T-cell (primary cell): ENCODE measurements at regions not wholly inside any gene's neighbourhood (a gene's known extent, or its start where the extent isn't known, plus 50 kb on each side); places are given as distances from the start of the nearest gene placed in this dataset.

ENCODE experiments used
- ATAC-seq, 4 experiments: fragments of 200-7000 bp in 3 of 4; fragments of 150-1000 bp in 1 of 4; cut with Tn5 transposase; replicated peaks in 1 of 4; 1 replicate in 3 of 4; 2 replicates in 1 of 4; pipeline ENCODE4 v1.10.0; 2021; ENCODE audit warnings: moderate library complexity in 3 of 4, mild to moderate bottlenecking in 2 of 4, moderate number of reproducible peaks in 1 of 4
- CTCF ChIA-PET, 2 donors: fragments of 300-600 bp; sonication (Branson Sonifier 250); formaldehyde crosslinking; loops; one replicate each; lab custom pipeline; 2022; ENCODE audit warnings: antibody characterized with exemption in 2 of 2; lab: Charles Lee
- POLR2A ChIA-PET, 2 donors: fragments of 300-600 bp; sonication (Branson Sonifier 250); formaldehyde crosslinking; loops; one replicate each; lab custom pipeline; 2022; ENCODE audit warnings: antibody characterized with exemption in 2 of 2; lab: Charles Lee
- DNase-seq, 35 experiments: peaks; one replicate each; pipeline versions ENCODE4 v3.0.0 to v3.0.0-alpha.2; 2013 to 2023
- H3K27ac ChIP-seq: one replicate; pipeline ENCODE4 v1.5.1; 2013; ENCODE audit warnings: low read length
- H3K27me3 ChIP-seq, 2 experiments: replicated peaks in 1 of 2; 1 replicate in 1 of 2; 2 replicates in 1 of 2; pipeline versions ENCODE4 v1.6.1 to v1.7.0; 2013; ENCODE audit warnings: low read length in 1 of 2, mixed read lengths in 1 of 2; ENCODE audit not compliant: control insufficient read depth in 2 of 2, insufficient read depth in 2 of 2; ENCODE audit errors: extremely low read depth in 1 of 2
- H3K36me3 ChIP-seq, 2 donors: 1 replicate in 1 of 2; 2 replicates in 1 of 2; pipeline versions ENCODE4 v1.6.1 to v1.7.0; 2013; ENCODE audit warnings: low read length in 1 of 2; ENCODE audit not compliant: control insufficient read depth in 2 of 2, insufficient read depth in 1 of 2; ENCODE audit errors: extremely low read depth in 1 of 2
- H3K4me1 ChIP-seq, 2 experiments: 1 replicate in 1 of 2; 2 replicates in 1 of 2; pipeline versions ENCODE4 v1.6.1 to v1.7.0; 2013; ENCODE audit warnings: low read length in 2 of 2, mixed read lengths in 1 of 2; ENCODE audit not compliant: insufficient read depth in 2 of 2, control insufficient read depth in 1 of 2; ENCODE audit errors: extremely low read depth in 1 of 2
- H3K4me3 ChIP-seq, 2 donors: 1 replicate in 1 of 2; 2 replicates in 1 of 2; pipeline versions ENCODE4 v1.5.1 to v1.7.0; 2013; ENCODE audit warnings: mild to moderate bottlenecking in 2 of 2, low read length in 1 of 2, moderate library complexity in 1 of 2; ENCODE audit not compliant: control insufficient read depth in 1 of 2; ENCODE audit errors: extremely low read depth in 1 of 2
- H3K9me3 ChIP-seq: 2 replicates; pipeline ENCODE4 v1.7.0; 2013
- H3K27ac Mint-ChIP-seq, 2 donors: one replicate each; pipeline ENCODE4 v1.8.0; 2020 to 2021; ENCODE audit warnings: mild to moderate bottlenecking in 2 of 2, mixed read lengths in 2 of 2
- H3K27me3 Mint-ChIP-seq, 2 donors: one replicate each; pipeline ENCODE4 v1.8.0; 2021 to 2022; ENCODE audit warnings: mixed read lengths in 2 of 2
- H3K36me3 Mint-ChIP-seq: one replicate; pipeline ENCODE4 v1.8.0; 2021; ENCODE audit warnings: mixed read lengths
- H3K4me1 Mint-ChIP-seq, 3 donors: one replicate each; pipeline ENCODE4 v1.8.0; 2020 to 2022; ENCODE audit warnings: mixed read lengths in 3 of 3, mild to moderate bottlenecking in 1 of 3
- H3K4me3 Mint-ChIP-seq, 3 donors: one replicate each; pipeline ENCODE4 v1.8.0; 2020 to 2022; ENCODE audit warnings: mild to moderate bottlenecking in 3 of 3, mixed read lengths in 3 of 3, moderate library complexity in 3 of 3
- H3K9me3 Mint-ChIP-seq, 3 donors: one replicate each; pipeline ENCODE4 v1.8.0; 2020 to 2022; ENCODE audit warnings: mixed read lengths in 3 of 3
- WGBS: methylation state at CpG from one replicate; pipeline ENCODE4 v1.1.5; 2013; ENCODE audit warnings: missing lambda C conversion rate; ENCODE audit not compliant: insufficient coverage; 5-methylcytosine and 5-hydroxymethylcytosine counted together

DNA sequence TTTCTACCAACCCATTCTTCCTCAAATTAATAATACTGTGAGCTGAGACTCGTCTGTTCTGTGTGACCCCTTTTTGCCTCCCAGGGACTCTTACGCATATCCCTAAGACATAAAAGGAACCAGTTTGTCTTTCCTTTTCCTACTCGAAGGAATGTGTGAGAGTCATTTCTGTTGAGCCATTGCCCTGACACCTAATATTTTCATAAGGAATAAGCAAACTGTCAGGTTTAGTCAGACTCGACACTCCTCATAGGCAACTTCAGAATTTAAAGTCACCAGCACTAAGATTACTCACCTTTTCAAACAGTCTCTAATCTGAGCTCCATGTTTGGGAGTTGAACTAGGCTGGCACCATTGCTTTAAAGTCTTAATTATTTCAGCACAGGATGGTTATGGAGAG, 305.5 kb downstream of the IKZF2 start:
- ATAC-seq, result no peak
- Mint-ChIP-seq H3K4me3 (no peak overlapping the region), H3K36me3 (no peaks in the 10 kb centered on the region), H3K27me3 (no peaks in the 10 kb centered on the region), H3K4me1 (no peaks in the 10 kb centered on the region), H3K9me3 (peaks cover 0 to 6% (median 2%) of the 10 kb centered on the region in 3 donors), H3K27ac (no peak overlapping the region)
- Histone ChIP-seq H3K4me3 (no peak overlapping the region), H3K4me1 (peaks cover 0 to 2% of the 10 kb centered on the region in 2 experiments), H3K36me3 (no peaks in the 10 kb centered on the region), H3K27ac (no peak overlapping the region), H3K27me3 (no peaks in the 10 kb centered on the region), H3K9me3 (no peaks in the 10 kb centered on the region)
- DNase-seq, result no peak
- POLR2A ChIA-PET, result no interaction called here
- no CpG with 5 or more reads among the region's 4 CpGs for WGBS
- CTCF ChIA-PET, result no interaction called here

DNA sequence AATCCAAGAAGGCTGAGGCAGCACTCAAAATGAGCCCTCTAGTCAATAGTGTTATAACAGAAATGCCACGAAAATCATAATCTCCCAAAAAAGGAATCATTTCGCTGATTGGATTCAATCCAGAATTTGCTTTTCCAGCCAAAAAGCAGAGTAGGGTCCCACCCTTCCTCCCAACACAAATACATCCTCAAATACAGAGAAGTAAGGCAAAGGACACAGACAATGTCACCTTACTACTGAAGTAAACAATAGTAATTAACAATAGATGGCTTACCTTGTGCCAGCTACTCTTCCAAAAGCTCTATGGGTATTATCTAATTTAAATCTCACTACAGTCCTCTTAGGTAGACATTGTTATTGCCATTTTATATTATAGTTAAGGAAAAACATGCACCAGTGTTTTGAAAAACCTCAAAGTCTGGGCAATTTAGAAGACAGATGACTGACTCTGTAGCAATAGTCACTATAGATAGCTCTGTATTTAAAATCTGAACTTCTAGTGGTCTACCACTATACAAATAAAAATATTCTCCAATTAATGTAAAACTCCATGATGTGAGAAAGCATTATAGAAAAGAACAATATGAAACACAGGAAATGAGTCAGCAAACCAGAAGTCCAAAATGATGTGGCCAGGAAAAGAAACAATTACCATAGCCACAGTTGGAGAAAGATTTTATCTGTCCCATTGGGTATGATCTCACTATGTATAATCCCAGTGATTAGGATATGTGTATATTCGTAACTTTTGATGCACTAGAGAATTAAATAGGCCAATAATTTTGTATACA, 305.0 kb upstream of the ERBB4 start:
- DNase-seq (no peak), ATAC-seq (no peak)
- Mint-ChIP-seq H3K27ac (no peak overlapping the region), H3K36me3 (no peaks in the 10 kb centered on the region), H3K27me3 (no peaks in the 10 kb centered on the region), H3K9me3 (peaks cover 0 to 6% (median 2%) of the 10 kb centered on the region in 3 donors), H3K4me1 (no peaks in the 10 kb centered on the region), H3K4me3 (no peak overlapping the region)
- no peaks in the 10 kb centered on the region for H3K27me3 ChIP-seq
- WGBS, result no CpG with 5 or more reads among the region's 3 CpGs
- peaks cover 0 to 2% of the 10 kb centered on the region in 2 experiments for H3K4me1 ChIP-seq
- POLR2A ChIA-PET, result no interaction called here
- no peak overlapping the region for H3K27ac ChIP-seq
- H3K36me3 ChIP-seq, result no peaks in the 10 kb centered on the region
- no peak overlapping the region for H3K4me3 ChIP-seq
- CTCF ChIA-PET, result no interaction called here
- no peaks in the 10 kb centered on the region for H3K9me3 ChIP-seq

DNA sequence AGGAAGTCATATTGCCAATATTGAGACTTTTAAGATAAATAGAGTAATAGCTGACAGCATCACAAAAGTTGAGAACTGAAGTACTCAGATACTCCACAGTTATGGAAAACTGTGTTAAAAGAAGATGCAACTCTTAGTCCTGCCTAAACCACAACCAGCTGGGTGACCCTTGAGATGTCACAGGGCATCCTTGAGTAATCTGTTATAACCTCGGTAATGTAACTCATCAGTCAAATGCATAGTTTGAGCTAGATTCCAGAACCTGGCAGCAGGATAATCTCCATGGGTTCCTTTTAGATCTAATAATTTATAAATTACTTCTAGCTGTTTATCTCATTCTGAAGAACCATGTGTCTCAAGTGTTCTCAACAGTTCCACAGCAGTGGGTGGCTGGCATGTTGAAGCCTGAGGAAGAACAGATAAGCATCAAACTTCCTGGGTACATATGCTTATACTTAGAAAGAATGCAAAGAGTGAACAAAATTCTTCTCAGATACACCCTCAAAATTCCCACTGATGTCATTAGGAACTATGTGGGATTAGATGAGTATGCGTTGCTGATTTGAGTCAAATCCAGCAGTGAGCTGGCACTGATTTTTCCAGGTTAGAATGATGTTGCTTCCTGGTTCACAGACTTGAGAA, 304.1 kb upstream of the ERBB4 start:
- H3K9me3 Mint-ChIP-seq, result peaks cover 0 to 6% (median 2%) of the 10 kb centered on the region in 3 donors
- Histone ChIP-seq H3K4me3 (no peak overlapping the region), H3K27ac (no peak overlapping the region), H3K36me3 (no peaks in the 10 kb centered on the region), H3K4me1 (peaks cover 0 to 2% of the 10 kb centered on the region in 2 experiments), H3K27me3 (no peaks in the 10 kb centered on the region), H3K9me3 (no peaks in the 10 kb centered on the region)
- no peaks in the 10 kb centered on the region for H3K4me1 Mint-ChIP-seq
- H3K27ac Mint-ChIP-seq, result no peak overlapping the region
- WGBS, result no CpG with 5 or more reads among the region's 2 CpGs
- no peak for DNase-seq
- no peak for ATAC-seq
- no peak overlapping the region for H3K4me3 Mint-ChIP-seq
- POLR2A ChIA-PET, result no interaction called here
- no peaks in the 10 kb centered on the region for H3K36me3 Mint-ChIP-seq
- H3K27me3 Mint-ChIP-seq, result no peaks in the 10 kb centered on the region
- CTCF ChIA-PET, result no interaction called here

DNA sequence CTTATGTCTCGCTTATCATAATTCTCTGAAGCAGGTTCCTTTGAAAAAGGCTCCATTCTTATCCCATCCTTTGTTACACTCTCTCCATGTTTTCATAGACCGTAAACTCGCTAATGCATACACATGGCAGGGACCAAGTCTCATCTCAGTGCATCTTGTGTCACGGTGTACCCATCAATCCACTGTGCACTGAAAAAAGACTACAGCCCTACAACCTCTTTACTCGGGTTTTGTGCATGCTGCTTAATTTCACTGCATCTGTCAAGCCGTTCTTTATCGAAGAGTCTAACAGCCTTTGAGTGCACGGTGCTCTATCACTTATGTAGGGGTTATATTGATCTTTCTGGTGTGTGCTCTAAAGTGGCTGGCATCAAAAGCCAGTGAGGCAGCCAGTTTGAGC, 302.9 kb upstream of the ERBB4 start:
- H3K9me3 Mint-ChIP-seq, result peaks cover 0 to 6% (median 2%) of the 10 kb centered on the region in 3 donors
- ATAC-seq (no peak), DNase-seq (no peak)
- H3K36me3 ChIP-seq, result no peaks in the 10 kb centered on the region
- no peaks in the 10 kb centered on the region for H3K9me3 ChIP-seq
- no peaks in the 10 kb centered on the region for H3K27me3 Mint-ChIP-seq
- ChIA-PET POLR2A (no interaction called here), CTCF (no interaction called here)
- no peak overlapping the region for H3K27ac ChIP-seq
- no peak overlapping the region for H3K27ac Mint-ChIP-seq
- 87% methylated on average over 7 of the region's 8 CpGs for WGBS
- H3K4me1 Mint-ChIP-seq, result no peaks in the 10 kb centered on the region
- H3K4me3 Mint-ChIP-seq, result no peak overlapping the region
- H3K36me3 Mint-ChIP-seq, result no peaks in the 10 kb centered on the region
- H3K4me1 ChIP-seq, result peaks cover 0 to 2% of the 10 kb centered on the region in 2 experiments
- no peak overlapping the region for H3K4me3 ChIP-seq
- no peaks in the 10 kb centered on the region for H3K27me3 ChIP-seq

DNA sequence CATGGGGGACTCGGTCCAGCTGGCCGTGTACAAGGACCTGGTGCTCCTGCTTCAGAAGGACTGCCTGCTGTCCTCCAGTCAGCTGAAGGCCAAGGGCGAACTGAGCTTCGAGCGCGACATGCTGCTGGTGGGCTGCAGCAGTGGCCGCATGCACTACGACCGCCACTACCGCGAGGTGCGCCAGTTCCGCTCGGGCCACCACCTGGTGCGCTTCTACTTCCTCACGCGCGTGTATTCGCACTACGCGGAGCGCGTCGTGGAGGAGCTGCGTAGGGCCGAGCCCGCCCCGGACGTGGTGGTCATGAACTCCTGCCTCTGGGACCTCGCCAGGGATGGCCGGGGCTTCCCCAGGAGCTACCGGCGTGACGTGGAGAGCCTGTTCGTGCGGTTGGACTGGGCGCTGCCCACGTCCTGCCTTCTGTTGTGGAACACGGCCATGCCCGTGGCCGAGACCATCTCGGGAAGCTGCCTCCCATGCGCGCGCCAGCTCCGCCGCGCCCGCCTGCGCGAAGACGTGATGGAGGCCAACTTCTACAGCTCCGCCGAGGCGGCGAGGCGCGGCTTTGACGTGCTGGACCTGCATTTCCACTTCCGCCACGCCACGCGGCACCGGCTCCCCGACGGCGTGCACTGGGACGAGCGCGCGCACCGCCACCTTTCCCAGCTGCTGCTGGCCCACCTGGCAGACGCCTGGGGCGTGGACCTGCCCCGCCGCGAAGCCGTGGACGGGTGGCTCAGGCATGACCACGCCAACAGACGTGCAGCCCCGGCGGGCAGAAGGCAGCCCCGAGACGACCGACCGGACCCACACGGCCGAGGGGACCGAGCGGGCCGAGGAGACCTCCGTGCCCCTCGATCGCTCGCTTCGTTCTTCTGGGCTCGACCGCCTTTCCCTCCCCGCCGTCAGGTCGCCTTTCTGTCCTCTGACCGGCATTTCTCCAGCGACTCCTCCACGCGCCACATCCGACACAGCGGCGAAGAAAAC, 293.9 kb upstream of the ERBB4 start:
- ChIA-PET POLR2A (no interaction called here), CTCF (no interaction called here)
- Histone ChIP-seq H3K4me1 (no peaks in the 10 kb centered on the region), H3K36me3 (no peaks in the 10 kb centered on the region), H3K4me3 (no peak overlapping the region), H3K9me3 (no peaks in the 10 kb centered on the region), H3K27ac (no peak overlapping the region), H3K27me3 (no peaks in the 10 kb centered on the region)
- 90% methylated on average over 109 of the region's 109 CpGs for WGBS
- Mint-ChIP-seq H3K4me3 (no peak overlapping the region), H3K36me3 (no peaks in the 10 kb centered on the region), H3K4me1 (no peaks in the 10 kb centered on the region), H3K9me3 (peaks cover 3 to 9% (median 4%) of the 10 kb centered on the region in 3 donors), H3K27ac (no peak overlapping the region), H3K27me3 (no peaks in the 10 kb centered on the region)
- ATAC-seq, result no peak
- no peak for DNase-seq

DNA sequence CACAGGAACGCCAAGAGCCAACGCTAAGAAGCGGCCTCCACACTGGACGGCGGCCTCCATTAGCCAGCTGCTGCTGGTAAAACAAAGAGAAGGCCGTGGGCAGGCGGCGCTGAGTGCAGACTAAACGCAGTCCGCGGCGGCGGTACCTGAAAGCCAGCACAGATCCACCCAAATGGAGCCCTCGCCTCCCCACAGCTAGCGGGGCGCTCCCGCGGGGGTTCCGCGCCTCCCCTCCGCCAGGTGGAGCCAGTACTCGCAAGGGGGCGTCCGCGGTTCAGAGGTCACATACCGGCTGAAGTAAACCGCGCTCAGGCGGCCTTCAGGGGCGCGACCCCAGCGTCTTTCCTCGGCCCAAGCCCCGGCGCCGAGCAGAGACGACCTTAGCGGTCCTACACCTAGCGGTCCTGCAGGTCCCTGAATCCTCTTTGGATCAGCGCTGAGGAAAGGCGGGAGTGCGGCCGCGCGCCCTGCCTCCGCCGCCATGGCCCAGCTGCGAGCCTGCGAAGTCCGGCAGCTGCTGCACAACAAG, 293.1 kb upstream of the ERBB4 start:
- Histone ChIP-seq H3K36me3 (no peaks in the 10 kb centered on the region), H3K27me3 (no peaks in the 10 kb centered on the region), H3K27ac (no peak overlapping the region), H3K9me3 (no peaks in the 10 kb centered on the region), H3K4me3 (no peak overlapping the region), H3K4me1 (no peaks in the 10 kb centered on the region)
- no peaks in the 10 kb centered on the region for H3K27me3 Mint-ChIP-seq
- H3K27ac Mint-ChIP-seq, result no peak overlapping the region
- H3K4me3 Mint-ChIP-seq, result no peak overlapping the region
- no peak for DNase-seq
- 95% methylated on average over 50 of the region's 50 CpGs for WGBS
- no peak for ATAC-seq
- H3K36me3 Mint-ChIP-seq, result no peaks in the 10 kb centered on the region
- H3K4me1 Mint-ChIP-seq, result no peaks in the 10 kb centered on the region
- CTCF ChIA-PET, result no interaction called here
- H3K9me3 Mint-ChIP-seq, result peaks cover 3 to 9% (median 4%) of the 10 kb centered on the region in 3 donors
- POLR2A ChIA-PET, result no interaction called here
